Upper lobe of left lung (tissue), 4 donors: ENCODE measurements at regions not wholly inside any gene's neighbourhood (a gene's known extent, or its start where the extent isn't known, plus 50 kb on each side); places are given as distances from the start of the nearest gene placed in this dataset.

Experiments
- CTCF ChIP-seq, 6 experiments: fragments of 450-650 bp in 4 of 6; fragments of 200-600 bp in 2 of 6; sonication (generic) in 2 of 6; IDR thresholded peaks; one replicate each; pipeline ENCODE4 v1.5.1; 2016 to 2019; ENCODE audit warnings: antibody characterized with exemption in 6 of 6
- EP300 ChIP-seq, 4 donors: sonication (generic); formaldehyde crosslinking; IDR thresholded peaks; one replicate each; pipeline ENCODE4 v1.5.1; 2017; ENCODE audit warnings: antibody characterized with exemption in 4 of 4, control low read depth in 2 of 4
- POLR2AphosphoS5 ChIP-seq, 2 donors: sonication (generic); formaldehyde crosslinking; IDR thresholded peaks; one replicate each; pipeline ENCODE4 v1.5.1; 2017; ENCODE audit warnings: antibody characterized with exemption in 2 of 2

GRCh38 chr5:40361378-40361777 lies 318.3 kb upstream of the PTGER4 start:
- no peak for TF ChIP-seq CTCF (IDR thresholded peaks at IDR 0.05)
- TF ChIP-seq POLR2AphosphoS5 (IDR thresholded peaks at IDR 0.05): no peak
- TF ChIP-seq EP300 (IDR thresholded peaks at IDR 0.05): no peak
